Esophagus muscularis mucosa (tissue), 4 donors: ENCODE measurements at regions not wholly inside any gene's neighbourhood (a gene's known extent, or its start where the extent isn't known, plus 50 kb on each side); places are given as distances from the start of the nearest gene placed in this dataset.

Experiments used
- CTCF ChIP-seq, 3 experiments: fragments of 200-600 bp in 2 of 3; fragments of 450-650 bp in 1 of 3; sonication (generic) in 2 of 3; IDR thresholded peaks; one replicate each; pipeline ENCODE4 v1.5.1; 2017 to 2019; ENCODE audit warnings: antibody characterized with exemption in 3 of 3, mild to moderate bottlenecking in 2 of 3, moderate library complexity in 1 of 3
- EP300 ChIP-seq: sonication (generic); formaldehyde crosslinking; IDR thresholded peaks from one replicate; pipeline ENCODE4 v1.6.1; 2017; ENCODE audit warnings: antibody characterized with exemption
- POLR2AphosphoS5 ChIP-seq, 2 donors: sonication (generic); formaldehyde crosslinking; IDR thresholded peaks; one replicate each; pipeline ENCODE4 v1.6.1; 2017; ENCODE audit warnings: antibody characterized with exemption in 2 of 2

DNA sequence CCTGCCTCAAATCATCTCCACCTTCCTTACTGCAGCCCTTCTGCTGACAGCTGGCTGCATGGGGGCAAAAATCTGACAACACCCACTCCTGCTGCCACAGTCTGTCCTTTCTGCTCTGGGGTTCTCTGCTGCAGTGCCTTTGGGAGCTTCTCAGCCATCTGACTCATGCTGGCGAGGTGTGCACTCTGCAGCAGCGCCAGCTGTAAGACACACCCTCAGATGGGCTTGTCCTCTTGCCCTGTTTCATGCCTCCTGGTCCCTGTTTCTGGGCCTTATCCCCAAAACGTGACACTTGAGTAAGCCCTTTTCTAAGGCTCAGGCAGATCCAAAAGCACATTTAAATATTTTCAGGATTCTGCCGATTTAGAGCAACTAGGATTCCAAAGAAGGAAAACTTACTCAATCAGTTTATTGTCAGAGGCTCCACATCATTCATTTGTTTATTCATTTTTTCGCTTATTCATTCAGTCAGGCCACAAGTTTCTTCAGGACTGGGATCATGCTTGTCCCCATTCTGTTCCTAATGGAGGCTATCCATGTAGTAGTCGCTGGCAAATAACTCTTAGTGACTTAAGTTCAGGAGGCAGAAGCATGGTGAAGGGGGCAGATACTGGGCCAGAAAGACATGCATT is 60.2 kb downstream of the SMIM38 start:
- no peak for TF ChIP-seq CTCF (IDR thresholded peaks at IDR 0.05)
- no peak for TF ChIP-seq POLR2AphosphoS5 (IDR thresholded peaks at IDR 0.05)
- no peak for TF ChIP-seq EP300
